NCI-H1417 treated with DMSO at 0.1 percent for 48 hours (cell line): ENCODE measurements at regions not wholly inside any gene's neighbourhood (a gene's known extent, or its start where the extent isn't known, plus 50 kb on each side); places are given as distances from the start of the nearest gene placed in this dataset.

Source experiments
- DNase-seq: peaks from one replicate; lab custom pipeline; 2025; lab: John Stamatoyannopoulos, UW

DNA sequence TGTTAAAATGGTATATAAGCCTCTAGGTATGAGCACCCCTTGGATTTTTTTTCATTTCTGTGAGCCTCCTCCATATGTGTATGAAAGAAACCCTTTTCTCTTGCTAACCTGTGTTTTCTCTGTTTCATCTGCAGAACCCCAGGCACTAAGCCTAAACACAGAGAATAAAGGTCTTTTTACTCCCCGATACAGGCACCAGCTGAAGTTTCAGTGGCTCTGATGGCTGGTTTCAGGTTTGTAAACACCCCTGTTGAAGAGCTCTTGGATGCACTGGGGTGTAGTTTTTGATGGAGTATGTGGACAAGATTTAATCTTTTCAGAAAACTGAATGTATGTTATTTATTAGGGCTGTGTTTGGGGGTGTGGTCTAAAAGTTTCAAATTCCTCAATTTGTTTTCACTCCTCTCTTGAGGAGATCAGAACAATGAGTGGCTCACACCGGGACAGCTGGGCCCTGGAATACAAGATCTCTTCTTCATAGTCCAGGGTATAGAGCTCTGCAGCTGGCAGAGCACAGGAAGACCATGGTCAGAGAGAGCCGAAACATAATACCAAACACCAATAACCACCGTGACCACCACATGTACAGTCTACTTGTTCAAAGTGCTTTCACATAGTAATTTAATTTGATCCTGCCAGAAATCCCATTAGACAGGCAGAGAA lies 50.2 kb upstream of the VTCN1 start:
- no peak for DNase-seq
